ENCODE measurements at regions not wholly inside any gene's neighbourhood (a gene's known extent, or its start where the extent isn't known, plus 50 kb on each side); places are given as distances from the start of the nearest gene placed in this dataset.
"Not testable (repeated sequence)": the region's sequence is repeated elsewhere in the genome, so short reads cannot be mapped to it uniquely, and the experiment has no call there.

DNA sequence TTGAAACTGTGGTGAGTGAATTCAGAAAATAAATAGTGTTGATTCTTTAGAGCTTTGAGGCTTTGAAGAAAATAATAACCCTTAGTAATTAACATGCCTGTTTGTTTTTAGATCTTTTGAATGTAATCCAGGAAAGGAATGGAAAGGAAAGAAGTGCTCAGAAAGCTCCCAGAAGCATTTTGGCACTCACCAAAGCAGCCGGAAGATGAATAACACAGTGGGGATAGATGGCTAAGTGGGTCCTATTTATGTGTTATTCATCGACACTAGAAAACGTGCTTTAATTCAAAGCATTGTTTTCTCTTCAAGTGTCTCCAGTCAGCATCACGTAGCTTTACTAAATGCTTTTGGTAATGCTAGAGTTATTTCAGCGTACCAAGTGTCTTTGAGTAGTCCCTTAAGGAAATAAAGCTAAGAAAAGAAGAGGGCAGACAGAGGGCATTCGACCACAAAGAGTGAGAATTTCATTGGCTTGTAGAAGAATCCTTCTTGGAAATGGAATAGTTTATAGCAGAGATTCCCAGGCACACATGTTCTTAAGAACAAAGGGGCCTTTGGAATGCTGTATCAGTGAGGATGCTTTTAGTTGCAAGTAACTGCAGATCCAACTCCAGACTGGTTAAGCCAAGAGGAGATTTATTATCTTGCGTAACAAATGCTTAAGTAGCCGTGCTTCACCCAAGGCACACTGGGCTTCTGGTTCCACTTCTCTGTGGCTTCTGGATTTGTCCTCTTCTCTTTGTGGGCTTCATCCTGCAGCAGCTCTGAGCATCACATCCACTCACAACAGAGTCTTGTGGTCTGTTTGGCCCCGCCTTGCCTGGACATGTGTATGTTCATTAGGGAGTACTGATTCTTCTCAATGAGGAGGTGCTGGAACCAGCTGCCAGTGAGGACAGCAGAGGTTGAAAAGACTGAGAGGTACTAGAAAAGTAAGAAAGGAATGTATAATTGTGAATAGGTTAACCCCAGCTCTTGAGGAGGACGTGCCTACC is 63.6 kb upstream of the LTBP1 start:
- ChIA-PET CTCF (no interaction called here), POLR2A (ENCODE audit: unreplicated experiment) (no interaction called here)
- H3K4me1 ChIP-seq (ENCODE audit: insufficient read depth, low read length) = peaks cover 12% of the 10 kb centered on the region; the same call in 1 of the 2 replicates
- H3K4me3 ChIP-seq (ENCODE audit: low read length) = no peak overlapping the region
- ATAC-seq = no peak
- H3K79me2 ChIP-seq (ENCODE audit: low read length) = no peaks in the 10 kb centered on the region
- H2AFZ ChIP-seq (ENCODE audit: low read length) = no peak overlapping the region
- H3K27me3 ChIP-seq (ENCODE audit: low read length) = no peaks in the 10 kb centered on the region
- no peaks in the 10 kb centered on the region for H3K9me3 ChIP-seq (ENCODE audit: low read length)
- TF ChIP-seq EZH2phosphoT487 (IDR thresholded peaks at IDR 0.05; ENCODE audit: borderline replicate concordance, low read length) = no peak
- TF ChIP-seq, protein P1, sequence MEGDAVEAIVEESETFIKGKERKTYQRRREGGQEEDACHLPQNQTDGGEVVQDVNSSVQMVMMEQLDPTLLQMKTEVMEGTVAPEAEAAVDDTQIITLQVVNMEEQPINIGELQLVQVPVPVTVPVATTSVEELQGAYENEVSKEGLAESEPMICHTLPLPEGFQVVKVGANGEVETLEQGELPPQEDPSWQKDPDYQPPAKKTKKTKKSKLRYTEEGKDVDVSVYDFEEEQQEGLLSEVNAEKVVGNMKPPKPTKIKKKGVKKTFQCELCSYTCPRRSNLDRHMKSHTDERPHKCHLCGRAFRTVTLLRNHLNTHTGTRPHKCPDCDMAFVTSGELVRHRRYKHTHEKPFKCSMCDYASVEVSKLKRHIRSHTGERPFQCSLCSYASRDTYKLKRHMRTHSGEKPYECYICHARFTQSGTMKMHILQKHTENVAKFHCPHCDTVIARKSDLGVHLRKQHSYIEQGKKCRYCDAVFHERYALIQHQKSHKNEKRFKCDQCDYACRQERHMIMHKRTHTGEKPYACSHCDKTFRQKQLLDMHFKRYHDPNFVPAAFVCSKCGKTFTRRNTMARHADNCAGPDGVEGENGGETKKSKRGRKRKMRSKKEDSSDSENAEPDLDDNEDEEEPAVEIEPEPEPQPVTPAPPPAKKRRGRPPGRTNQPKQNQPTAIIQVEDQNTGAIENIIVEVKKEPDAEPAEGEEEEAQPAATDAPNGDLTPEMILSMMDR (conservative IDR thresholded peaks at IDR 0.05; ENCODE audit: low read depth, low read length) = no peak
- no peak for TF ChIP-seq EZH2 (IDR thresholded peaks at IDR 0.05; ENCODE audit: low read length, unreplicated experiment)
- H3K9ac ChIP-seq (ENCODE audit: low read length) = no peak overlapping the region
- H3K4me2 ChIP-seq (ENCODE audit: low read length) = no peak overlapping the region
- intact Hi-C loops (cut with micrococcal nuclease) = no loop called here
- no peaks in the 10 kb centered on the region for H3K36me3 ChIP-seq (ENCODE audit: low read depth, low read length)
- H3F3A ChIP-seq (ENCODE audit: low read length, unreplicated experiment) = no peaks in the 10 kb centered on the region
- H4K20me1 ChIP-seq (ENCODE audit: low read length) = no peaks in the 10 kb centered on the region
- no peak overlapping the region for H3K27ac ChIP-seq (ENCODE audit: low read length)
- no TSS peak for BruUV-seq (replicated peaks)
- no peak for DNase-seq
- H3K9me2 ChIP-seq (replicated peaks; ENCODE audit: low read length) = no peaks in the 10 kb centered on the region

DNA sequence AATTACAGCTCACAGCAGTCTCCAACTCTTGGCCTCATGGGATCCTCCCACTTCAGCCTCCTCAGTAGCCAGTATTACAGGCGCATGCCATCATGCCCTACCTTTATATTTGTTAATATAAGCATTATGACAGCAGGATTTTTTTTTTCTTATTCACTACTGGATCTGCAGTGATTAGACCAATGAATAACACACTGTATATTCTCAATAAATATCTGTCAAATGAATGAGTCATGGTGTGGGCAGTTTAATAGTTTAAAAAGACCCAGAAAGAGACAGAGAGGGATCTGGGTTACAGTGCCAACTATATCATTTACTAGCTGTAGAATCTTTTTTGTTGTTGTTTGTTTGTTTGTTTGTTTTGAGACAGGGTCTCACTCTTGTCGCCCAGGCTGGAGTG is 62.4 kb upstream of the LTBP1 start:
- CTCF ChIA-PET = no interaction called here
- no peaks in the 10 kb centered on the region for H3K36me3 ChIP-seq (ENCODE audit: low read depth, low read length)
- H3K4me3 ChIP-seq (ENCODE audit: low read length) = no peak overlapping the region
- no peak overlapping the region for H2AFZ ChIP-seq (ENCODE audit: low read length)
- H3K4me2 ChIP-seq (ENCODE audit: low read length) = no peak overlapping the region
- H3K27me3 ChIP-seq (ENCODE audit: low read length) = no peaks in the 10 kb centered on the region
- H4K20me1 ChIP-seq (ENCODE audit: low read length) = no peaks in the 10 kb centered on the region
- DNase-seq = peak; percentile 84
- ATAC-seq = peak; percentile 86
- H3K27ac ChIP-seq (ENCODE audit: low read length) = no peak overlapping the region
- no peaks in the 10 kb centered on the region for H3K9me3 ChIP-seq (ENCODE audit: low read length)
- no peaks in the 10 kb centered on the region for H3F3A ChIP-seq (ENCODE audit: low read length, unreplicated experiment)
- H3K4me1 ChIP-seq (ENCODE audit: insufficient read depth, low read length) = peaks cover 12% of the 10 kb centered on the region; the same call in 1 of the 2 replicates
- intact Hi-C loops (cut with micrococcal nuclease) = no loop called here
- no peaks in the 10 kb centered on the region for H3K9me2 ChIP-seq (replicated peaks; ENCODE audit: low read length)
- POLR2A ChIA-PET (ENCODE audit: unreplicated experiment) = interaction anchor here (0.6 kb wide), 1 partner anchor 612 kb away, joined by 3 read pairs; no protein-coding TSS in a partner anchor
- no peaks in the 10 kb centered on the region for H3K79me2 ChIP-seq (ENCODE audit: low read length)
- BruUV-seq (replicated peaks) = no TSS peak
- no peak for TF ChIP-seq EZH2 (IDR thresholded peaks at IDR 0.05; ENCODE audit: low read length, unreplicated experiment)
- TF ChIP-seq, protein P1 (conservative IDR thresholded peaks at IDR 0.05; ENCODE audit: low read depth, low read length) = no peak
- no peak for TF ChIP-seq EZH2phosphoT487 (IDR thresholded peaks at IDR 0.05; ENCODE audit: borderline replicate concordance, low read length)
- H3K9ac ChIP-seq (ENCODE audit: low read length) = no peak overlapping the region

DNA sequence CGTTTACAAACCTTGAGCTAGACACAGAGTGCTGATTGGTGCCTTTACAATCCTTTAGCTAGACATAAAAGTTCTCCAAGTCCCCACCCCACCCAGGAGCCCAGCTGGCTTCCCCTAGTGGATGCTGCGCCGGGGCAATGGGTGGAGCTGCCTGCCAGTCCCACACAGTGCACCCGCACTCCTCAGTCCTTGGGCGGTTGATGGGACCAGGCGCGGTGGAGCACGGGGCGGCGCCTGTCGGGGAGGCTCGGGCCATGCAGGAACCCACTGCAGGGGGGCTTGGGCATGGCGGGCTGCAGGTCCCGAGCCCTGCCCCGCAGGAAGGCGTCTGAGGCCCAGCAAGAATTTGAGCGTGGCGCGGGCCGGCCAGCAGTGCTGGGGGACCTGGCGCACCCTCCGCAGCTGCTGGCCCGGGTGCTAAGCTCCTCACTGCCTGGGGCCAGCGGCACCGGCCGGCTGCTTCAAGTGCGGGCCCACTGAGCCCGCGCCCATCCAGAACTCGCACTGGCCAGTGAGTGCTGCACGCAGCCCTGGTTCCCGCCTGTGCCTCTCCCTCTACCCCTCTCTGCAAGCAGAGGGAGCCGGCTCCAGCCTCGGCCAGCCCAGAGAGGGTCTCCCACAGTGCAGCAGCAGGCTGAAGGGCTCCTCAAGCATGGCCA is 60.2 kb upstream of the LTBP1 start:
- H3K4me3 ChIP-seq (ENCODE audit: low read length); ATAC-seq; CTCF ChIA-PET; POLR2A ChIA-PET (ENCODE audit: unreplicated experiment); H3K27me3 ChIP-seq (ENCODE audit: low read length); DNase-seq; H4K20me1 ChIP-seq (ENCODE audit: low read length); H3K27ac ChIP-seq (ENCODE audit: low read length); H3K79me2 ChIP-seq (ENCODE audit: low read length); H3K4me2 ChIP-seq (ENCODE audit: low read length); H3K9me3 ChIP-seq (ENCODE audit: low read length); H3K36me3 ChIP-seq (ENCODE audit: low read depth, low read length); H3K9me2 ChIP-seq (replicated peaks; ENCODE audit: low read length); H3K9ac ChIP-seq (ENCODE audit: low read length); H3F3A ChIP-seq (ENCODE audit: low read length, unreplicated experiment); intact Hi-C loops (cut with micrococcal nuclease); BruUV-seq (replicated peaks); H2AFZ ChIP-seq (ENCODE audit: low read length): not testable (repeated sequence)
- peaks cover 12% of the 10 kb centered on the region; the same call in 1 of the 2 replicates for H3K4me1 ChIP-seq (ENCODE audit: insufficient read depth, low read length)

Measured in PC-3 (cell line).